CD4-positive, CD25-positive, alpha-beta regulatory T cell (primary cell): ENCODE measurements at regions not wholly inside any gene's neighbourhood (a gene's known extent, or its start where the extent isn't known, plus 50 kb on each side); places are given as distances from the start of the nearest gene placed in this dataset.

Experiments used
- ATAC-seq, 2 donors: fragments of 150-1000 bp; cut with Tn5 transposase; one replicate each; pipeline ENCODE4 v1.10.0; 2021; ENCODE audit warnings: low read depth in 2 of 2, moderate number of reproducible peaks in 2 of 2, moderate library complexity in 1 of 2
- DNase-seq, 3 donors: peaks; one replicate each; pipeline versions ENCODE4 v3.0.0 to v3.0.0-alpha.2; 2012 to 2022; ENCODE audit warnings: mixed read lengths in 1 of 3
- H3K27ac ChIP-seq: one replicate; pipeline ENCODE4 v1.7.0; 2013; ENCODE audit warnings: mild to moderate bottlenecking, low read length; ENCODE audit not compliant: insufficient read depth, poor library complexity, severe bottlenecking
- H3K27me3 ChIP-seq: one replicate; pipeline ENCODE4 v1.7.0; 2013; ENCODE audit warnings: low read length; ENCODE audit not compliant: control insufficient read depth, insufficient read depth
- H3K36me3 ChIP-seq: one replicate; pipeline ENCODE4 v1.7.0; 2013; ENCODE audit warnings: mild to moderate bottlenecking, low read length, moderate library complexity; ENCODE audit not compliant: control insufficient read depth, insufficient read depth
- H3K4me1 ChIP-seq: 2 replicates; pipeline ENCODE4 v1.7.0; 2013; ENCODE audit warnings: mild to moderate bottlenecking, low read length; ENCODE audit not compliant: insufficient read depth, control insufficient read depth, poor library complexity, severe bottlenecking
- H3K4me3 ChIP-seq: one replicate; pipeline ENCODE4 v1.7.0; 2013; ENCODE audit warnings: low read depth, mild to moderate bottlenecking, low read length, moderate library complexity
- H3K9me3 ChIP-seq, 2 experiments: 1 replicate in 1 of 2; 2 replicates in 1 of 2; pipeline ENCODE4 v1.7.0; 2013; ENCODE audit warnings: low read length in 2 of 2, mild to moderate bottlenecking in 1 of 2, moderate library complexity in 1 of 2; ENCODE audit not compliant: control insufficient read depth in 2 of 2
- H3K27ac Mint-ChIP-seq, 3 donors: one replicate each; pipeline ENCODE4 v1.8.0; 2020 to 2022; ENCODE audit warnings: mild to moderate bottlenecking in 3 of 3, mixed read lengths in 3 of 3, moderate library complexity in 2 of 3
- H3K27me3 Mint-ChIP-seq: one replicate; pipeline ENCODE4 v1.8.0; 2022; ENCODE audit warnings: mild to moderate bottlenecking, mixed read lengths
- H3K36me3 Mint-ChIP-seq: one replicate; pipeline ENCODE4 v1.8.0; 2020; ENCODE audit warnings: mixed read lengths
- H3K4me1 Mint-ChIP-seq, 4 donors: one replicate each; pipeline ENCODE4 v1.8.0; 2020 to 2022; ENCODE audit warnings: mixed read lengths in 4 of 4, mild to moderate bottlenecking in 1 of 4
- H3K4me3 Mint-ChIP-seq, 4 donors: one replicate each; pipeline ENCODE4 v1.8.0; 2020 to 2022; ENCODE audit warnings: mild to moderate bottlenecking in 4 of 4, mixed read lengths in 4 of 4, moderate library complexity in 3 of 4
- H3K9me3 Mint-ChIP-seq, 7 donors: one replicate each; pipeline ENCODE4 v1.8.0; 2020 to 2022; ENCODE audit warnings: mixed read lengths in 7 of 7, mild to moderate bottlenecking in 3 of 7, moderate library complexity in 2 of 7

- Mint-ChIP-seq H3K9me3 (peaks cover 0 to 2% (median 0%) of the 10 kb centered on the region in 7 donors), H3K27me3 (no peaks in the 10 kb centered on the region), H3K36me3 (no peaks in the 10 kb centered on the region), H3K27ac (no peak overlapping the region), H3K4me3 (no peak overlapping the region), H3K4me1 (no peaks in the 10 kb centered on the region)
- no peak overlapping the region for H3K27ac ChIP-seq
- H3K27me3 ChIP-seq = no peaks in the 10 kb centered on the region
- ATAC-seq (no peak), DNase-seq (no peak)
- H3K36me3 ChIP-seq = no peaks in the 10 kb centered on the region
- H3K4me3 ChIP-seq = no peak overlapping the region
- no peaks in the 10 kb centered on the region for H3K4me1 ChIP-seq
- no peaks in the 10 kb centered on the region for H3K9me3 ChIP-seq
Observed at GRCh38 chr3:148584438-148584837, 113.3 kb upstream of the AGTR1 start.

- Histone ChIP-seq H3K27ac (no peak overlapping the region), H3K27me3 (no peaks in the 10 kb centered on the region), H3K4me1 (no peaks in the 10 kb centered on the region), H3K9me3 (no peaks in the 10 kb centered on the region), H3K36me3 (no peaks in the 10 kb centered on the region), H3K4me3 (no peak overlapping the region)
- Mint-ChIP-seq H3K27ac (no peak overlapping the region), H3K4me3 (no peak overlapping the region), H3K9me3 (peaks cover 0 to 3% (median 0%) of the 10 kb centered on the region in 7 donors), H3K27me3 (no peaks in the 10 kb centered on the region), H3K4me1 (no peaks in the 10 kb centered on the region), H3K36me3 (no peaks in the 10 kb centered on the region)
- DNase-seq = no peak
- no peak for ATAC-seq
Observed at GRCh38 chr3:148585671-148586379, 111.9 kb upstream of the AGTR1 start.

GRCh38 chr3:148588291-148588690 is 109.4 kb upstream of the AGTR1 start:
- no peaks in the 10 kb centered on the region for H3K36me3 Mint-ChIP-seq
- Histone ChIP-seq H3K4me3 (no peak overlapping the region), H3K36me3 (no peaks in the 10 kb centered on the region)

GRCh38 chr3:148591525-148591924 is 106.2 kb upstream of the AGTR1 start:
- Mint-ChIP-seq H3K4me3 (no peak overlapping the region), H3K9me3 (peaks cover 0 to 6% (median 0%) of the 10 kb centered on the region in 7 donors), H3K4me1 (no peaks in the 10 kb centered on the region), H3K27me3 (no peaks in the 10 kb centered on the region), H3K36me3 (no peaks in the 10 kb centered on the region), H3K27ac (no peak overlapping the region)
- Histone ChIP-seq H3K4me3 (no peak overlapping the region), H3K36me3 (no peaks in the 10 kb centered on the region), H3K27ac (no peak overlapping the region), H3K9me3 (no peaks in the 10 kb centered on the region), H3K4me1 (no peaks in the 10 kb centered on the region), H3K27me3 (no peaks in the 10 kb centered on the region)
- ATAC-seq (no peak), DNase-seq (no peak)

More at GRCh38 chr3:148588291-148588690, 109.4 kb upstream of the AGTR1 start:
- no peaks in the 10 kb centered on the region for H3K27me3 Mint-ChIP-seq
- ATAC-seq = no peak
- H3K9me3 Mint-ChIP-seq = peaks cover 0 to 2% (median 0%) of the 10 kb centered on the region in 7 donors
- H3K4me3 Mint-ChIP-seq = no peak overlapping the region
- Histone ChIP-seq H3K27ac (no peak overlapping the region), H3K9me3 (no peaks in the 10 kb centered on the region), H3K27me3 (no peaks in the 10 kb centered on the region), H3K4me1 (no peaks in the 10 kb centered on the region)
- H3K27ac Mint-ChIP-seq = no peak overlapping the region
- no peaks in the 10 kb centered on the region for H3K4me1 Mint-ChIP-seq
- DNase-seq = no peak

GRCh38 chr3:148598619-148599018 is 99.1 kb upstream of the AGTR1 start:
- Mint-ChIP-seq H3K4me3 (no peak overlapping the region), H3K36me3 (no peaks in the 10 kb centered on the region), H3K27me3 (no peaks in the 10 kb centered on the region), H3K4me1 (no peaks in the 10 kb centered on the region), H3K27ac (no peak overlapping the region), H3K9me3 (peaks cover 0 to 9% (median 0%) of the 10 kb centered on the region in 7 donors)
- DNase-seq = no peak
- Histone ChIP-seq H3K4me3 (no peak overlapping the region), H3K36me3 (no peaks in the 10 kb centered on the region), H3K4me1 (no peaks in the 10 kb centered on the region), H3K9me3 (no peaks in the 10 kb centered on the region), H3K27me3 (no peaks in the 10 kb centered on the region), H3K27ac (no peak overlapping the region)
- ATAC-seq = no peak

- DNase-seq = no peak
- H3K9me3 ChIP-seq = no peaks in the 10 kb centered on the region
- no peaks in the 10 kb centered on the region for H3K4me1 ChIP-seq
- no peaks in the 10 kb centered on the region for H3K4me1 Mint-ChIP-seq
- H3K36me3 ChIP-seq = no peaks in the 10 kb centered on the region
- no peaks in the 10 kb centered on the region for H3K36me3 Mint-ChIP-seq
- no peak overlapping the region for H3K27ac Mint-ChIP-seq
- no peaks in the 10 kb centered on the region for H3K27me3 ChIP-seq
- H3K4me3 Mint-ChIP-seq = no peak overlapping the region
- H3K4me3 ChIP-seq = no peak overlapping the region
- H3K27me3 Mint-ChIP-seq = no peaks in the 10 kb centered on the region
- H3K9me3 Mint-ChIP-seq = peaks cover 0 to 9% (median 0%) of the 10 kb centered on the region in 7 donors
- no peak overlapping the region for H3K27ac ChIP-seq
- ATAC-seq = no peak
Observed at GRCh38 chr3:148599481-148599880, 98.2 kb upstream of the AGTR1 start.

GRCh38 chr3:148600440-148600839 is 97.3 kb upstream of the AGTR1 start:
- no peak for DNase-seq
- Histone ChIP-seq H3K36me3 (no peaks in the 10 kb centered on the region), H3K4me3 (no peak overlapping the region), H3K4me1 (no peaks in the 10 kb centered on the region), H3K27ac (no peak overlapping the region), H3K9me3 (no peaks in the 10 kb centered on the region), H3K27me3 (no peaks in the 10 kb centered on the region)
- Mint-ChIP-seq H3K36me3 (no peaks in the 10 kb centered on the region), H3K4me3 (no peak overlapping the region), H3K9me3 (peaks cover 0 to 9% (median 0%) of the 10 kb centered on the region in 7 donors), H3K27ac (no peak overlapping the region), H3K4me1 (no peaks in the 10 kb centered on the region), H3K27me3 (no peaks in the 10 kb centered on the region)
- no peak for ATAC-seq
